ENCODE measurements at regions not wholly inside any gene's neighbourhood (a gene's known extent, or its start where the extent isn't known, plus 50 kb on each side); places are given as distances from the start of the nearest gene placed in this dataset.
"Not testable (repeated sequence)": the region's sequence is repeated elsewhere in the genome, so short reads cannot be mapped to it uniquely, and the experiment has no call there.

DNA sequence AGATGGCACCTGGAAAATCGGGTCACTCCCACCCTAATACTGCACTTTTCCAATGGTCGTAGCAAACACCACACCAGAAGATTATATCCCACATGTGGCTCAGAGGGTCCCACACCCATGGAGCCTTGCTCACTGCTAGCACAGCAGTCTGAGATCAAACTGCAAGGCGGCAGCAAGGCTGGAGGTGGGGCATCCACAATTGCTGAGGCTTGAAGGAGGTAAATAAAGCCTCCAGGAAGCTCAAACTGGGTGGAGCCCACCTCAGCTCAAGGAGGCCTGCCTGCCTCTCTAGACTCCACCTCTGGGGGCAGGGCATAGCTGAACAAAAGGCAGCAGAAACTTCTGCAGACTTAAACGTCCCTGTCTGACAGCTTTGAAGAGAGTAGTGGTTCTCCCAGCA lies 192.0 kb upstream of the SCN7A start:
- TF ChIP-seq CTCF (IDR thresholded peaks at IDR 0.05; ENCODE audit: low read length); EZH2 (IDR thresholded peaks at IDR 0.05; ENCODE audit: borderline replicate concordance, low read length): not testable (repeated sequence)

Measured in OCI-LY1 (cell line).